ENCODE measurements at regions not wholly inside any gene's neighbourhood (a gene's known extent, or its start where the extent isn't known, plus 50 kb on each side); places are given as distances from the start of the nearest gene placed in this dataset.
"Not testable (repeated sequence)": the region's sequence is repeated elsewhere in the genome, so short reads cannot be mapped to it uniquely, and the experiment has no call there.

DNA sequence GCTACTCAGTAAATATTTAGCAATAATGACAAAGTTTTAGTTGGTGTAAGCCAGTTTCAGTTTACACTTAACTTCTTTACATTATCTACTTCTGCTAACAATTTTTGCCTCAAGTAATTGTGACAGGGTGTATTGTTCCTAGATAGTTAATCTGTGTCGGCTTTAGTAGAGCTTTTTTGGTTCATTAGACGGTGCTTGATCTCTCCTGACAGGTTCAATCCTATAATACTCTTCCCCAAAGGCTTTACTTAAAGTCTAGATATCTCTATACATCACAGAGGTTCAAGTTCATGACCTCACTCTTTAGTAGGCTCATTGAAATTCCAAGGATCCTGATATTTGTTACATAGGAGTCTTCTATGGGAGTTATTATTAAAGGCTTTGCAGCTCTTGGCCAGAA, 365.6 kb upstream of the DPPA4 start:
- Histone ChIP-seq H3K36me3 (ENCODE audit: insufficient read depth, low read length, poor library complexity, severe bottlenecking) (no peaks in the 10 kb centered on the region), H3K27me3 (replicated peaks; ENCODE audit: insufficient read depth, low read depth, low read length, poor library complexity) (no peaks in the 10 kb centered on the region), H3K27ac (ENCODE audit: low read depth, low read length, poor library complexity, severe bottlenecking) (no peak overlapping the region), H3K4me1 (ENCODE audit: insufficient read depth, low read length, poor library complexity, severe bottlenecking) (no peaks in the 10 kb centered on the region), H3K9me3 (ENCODE audit: low read depth, low read length, poor library complexity, severe bottlenecking) (no peaks in the 10 kb centered on the region), H3K4me3 (ENCODE audit: low read depth, low read length, poor library complexity, severe bottlenecking) (no peak overlapping the region)
- no peak for DNase-seq (ENCODE audit: low spot score)
- ChIA-PET CTCF (no interaction called here), POLR2A (ENCODE audit: low non-redundant PET) (no interaction called here)
- BruUV-seq (replicated peaks), result no TSS peak
- intact Hi-C loops (cut with micrococcal nuclease; ENCODE audit: unreplicated experiment), result no loop called here
- TF ChIP-seq, protein P1, sequence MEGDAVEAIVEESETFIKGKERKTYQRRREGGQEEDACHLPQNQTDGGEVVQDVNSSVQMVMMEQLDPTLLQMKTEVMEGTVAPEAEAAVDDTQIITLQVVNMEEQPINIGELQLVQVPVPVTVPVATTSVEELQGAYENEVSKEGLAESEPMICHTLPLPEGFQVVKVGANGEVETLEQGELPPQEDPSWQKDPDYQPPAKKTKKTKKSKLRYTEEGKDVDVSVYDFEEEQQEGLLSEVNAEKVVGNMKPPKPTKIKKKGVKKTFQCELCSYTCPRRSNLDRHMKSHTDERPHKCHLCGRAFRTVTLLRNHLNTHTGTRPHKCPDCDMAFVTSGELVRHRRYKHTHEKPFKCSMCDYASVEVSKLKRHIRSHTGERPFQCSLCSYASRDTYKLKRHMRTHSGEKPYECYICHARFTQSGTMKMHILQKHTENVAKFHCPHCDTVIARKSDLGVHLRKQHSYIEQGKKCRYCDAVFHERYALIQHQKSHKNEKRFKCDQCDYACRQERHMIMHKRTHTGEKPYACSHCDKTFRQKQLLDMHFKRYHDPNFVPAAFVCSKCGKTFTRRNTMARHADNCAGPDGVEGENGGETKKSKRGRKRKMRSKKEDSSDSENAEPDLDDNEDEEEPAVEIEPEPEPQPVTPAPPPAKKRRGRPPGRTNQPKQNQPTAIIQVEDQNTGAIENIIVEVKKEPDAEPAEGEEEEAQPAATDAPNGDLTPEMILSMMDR (conservative IDR thresholded peaks at IDR 0.05; ENCODE audit: low read depth, low read length), result no peak
- no peak for TF ChIP-seq EZH2 (IDR thresholded peaks at IDR 0.05; ENCODE audit: borderline replicate concordance, low read depth, low read length, poor library complexity, severe bottlenecking)

DNA sequence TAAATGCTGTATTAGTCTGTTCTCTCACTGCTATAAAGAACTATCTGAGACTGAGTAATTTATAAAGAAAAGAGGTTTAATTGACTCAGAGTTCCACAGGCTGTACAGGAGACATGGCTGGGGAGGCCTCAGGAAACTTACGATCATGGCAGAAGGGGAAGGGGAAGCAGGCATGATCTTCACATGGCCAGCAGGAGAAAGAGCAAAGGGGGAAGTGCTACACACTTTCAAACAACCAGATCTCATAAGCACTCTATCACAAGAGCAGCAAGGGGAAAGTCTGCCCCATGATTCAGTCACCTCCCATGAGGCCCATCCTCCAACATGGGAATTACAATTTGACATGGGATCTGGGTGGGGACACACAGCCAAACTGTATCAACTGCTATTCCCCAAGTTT, 367.8 kb upstream of the DPPA4 start:
- intact Hi-C loops (cut with micrococcal nuclease; ENCODE audit: unreplicated experiment); H3K27me3 ChIP-seq (replicated peaks; ENCODE audit: insufficient read depth, low read depth, low read length, poor library complexity); H3K27ac ChIP-seq (ENCODE audit: low read depth, low read length, poor library complexity, severe bottlenecking); CTCF ChIA-PET; H3K4me1 ChIP-seq (ENCODE audit: insufficient read depth, low read length, poor library complexity, severe bottlenecking); H3K4me3 ChIP-seq (ENCODE audit: low read depth, low read length, poor library complexity, severe bottlenecking); BruUV-seq (replicated peaks); H3K36me3 ChIP-seq (ENCODE audit: insufficient read depth, low read length, poor library complexity, severe bottlenecking); H3K9me3 ChIP-seq (ENCODE audit: low read depth, low read length, poor library complexity, severe bottlenecking); POLR2A ChIA-PET (ENCODE audit: low non-redundant PET); DNase-seq (ENCODE audit: low spot score): not testable (repeated sequence)

DNA sequence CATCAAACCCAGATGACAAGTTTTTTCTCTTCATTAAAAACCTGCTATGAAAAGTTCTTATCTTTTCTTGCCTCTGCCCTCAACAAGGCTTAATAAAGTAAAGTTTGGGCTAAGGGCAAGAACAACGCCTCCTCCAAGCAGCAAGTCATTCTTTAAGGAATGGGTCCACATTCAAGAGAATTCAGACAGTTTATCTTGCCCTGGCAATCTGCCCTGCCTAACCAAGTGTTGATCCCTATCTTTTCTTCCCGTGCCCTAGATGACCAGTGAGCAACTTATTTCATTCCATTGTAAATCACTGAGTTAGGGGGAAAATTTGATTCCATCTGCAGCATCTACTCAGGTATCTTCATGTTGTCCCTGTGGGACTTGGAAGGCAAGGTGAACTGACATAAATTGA, 370.3 kb upstream of the DPPA4 start:
- intact Hi-C loops (cut with micrococcal nuclease; ENCODE audit: unreplicated experiment), result no loop called here
- Histone ChIP-seq H3K4me1 (ENCODE audit: insufficient read depth, low read length, poor library complexity, severe bottlenecking) (no peaks in the 10 kb centered on the region), H3K4me3 (ENCODE audit: low read depth, low read length, poor library complexity, severe bottlenecking) (no peak overlapping the region), H3K9me3 (ENCODE audit: low read depth, low read length, poor library complexity, severe bottlenecking) (no peaks in the 10 kb centered on the region), H3K27ac (ENCODE audit: low read depth, low read length, poor library complexity, severe bottlenecking) (no peak overlapping the region), H3K36me3 (ENCODE audit: insufficient read depth, low read length, poor library complexity, severe bottlenecking) (no peaks in the 10 kb centered on the region), H3K27me3 (replicated peaks; ENCODE audit: insufficient read depth, low read depth, low read length, poor library complexity) (no peaks in the 10 kb centered on the region)
- BruUV-seq (replicated peaks), result no TSS peak
- POLR2A ChIA-PET (ENCODE audit: low non-redundant PET), result no interaction called here
- no peak for TF ChIP-seq EZH2 (IDR thresholded peaks at IDR 0.05; ENCODE audit: borderline replicate concordance, low read depth, low read length, poor library complexity, severe bottlenecking)
- TF ChIP-seq, protein P1 (conservative IDR thresholded peaks at IDR 0.05; ENCODE audit: low read depth, low read length), result no peak
- no peak for DNase-seq (ENCODE audit: low spot score)
- CTCF ChIA-PET, result no interaction called here

DNA sequence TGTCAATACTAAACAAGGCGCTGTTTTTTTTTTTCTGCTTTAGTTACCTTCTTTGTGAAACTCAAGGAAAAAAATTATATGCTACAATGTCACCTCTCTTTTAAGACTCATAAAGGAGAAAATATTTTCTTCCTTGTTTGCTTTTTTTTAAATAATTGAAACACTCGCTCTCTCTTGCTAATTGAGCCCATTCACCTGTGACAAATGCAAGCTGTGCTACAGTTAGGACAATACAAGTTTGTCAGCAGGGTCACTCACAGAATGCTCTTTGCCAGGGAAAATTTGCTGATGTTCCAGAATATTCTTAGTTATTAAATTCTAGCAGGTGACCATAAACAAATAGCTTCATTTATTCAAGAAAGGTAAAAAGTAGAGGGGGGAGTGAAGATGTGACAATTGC, 375.9 kb upstream of the DPPA4 start:
- no peak overlapping the region for H3K27ac ChIP-seq (ENCODE audit: low read depth, low read length, poor library complexity, severe bottlenecking)
- intact Hi-C loops (cut with micrococcal nuclease; ENCODE audit: unreplicated experiment), result loop anchor here (2.0 kb wide), 1 partner anchor 36 kb away; no protein-coding TSS in a partner anchor
- H3K4me1 ChIP-seq (ENCODE audit: insufficient read depth, low read length, poor library complexity, severe bottlenecking), result no peaks in the 10 kb centered on the region
- BruUV-seq (replicated peaks), result no TSS peak
- no peaks in the 10 kb centered on the region for H3K27me3 ChIP-seq (replicated peaks; ENCODE audit: insufficient read depth, low read depth, low read length, poor library complexity)
- ChIA-PET CTCF (no interaction called here), POLR2A (ENCODE audit: low non-redundant PET) (no interaction called here)
- DNase-seq (ENCODE audit: low spot score), result no peak
- TF ChIP-seq, protein P1 (conservative IDR thresholded peaks at IDR 0.05; ENCODE audit: low read depth, low read length), result no peak
- TF ChIP-seq EZH2 (IDR thresholded peaks at IDR 0.05; ENCODE audit: borderline replicate concordance, low read depth, low read length, poor library complexity, severe bottlenecking), result no peak
- H3K9me3 ChIP-seq (ENCODE audit: low read depth, low read length, poor library complexity, severe bottlenecking), result no peaks in the 10 kb centered on the region
- H3K4me3 ChIP-seq (ENCODE audit: low read depth, low read length, poor library complexity, severe bottlenecking), result no peak overlapping the region
- H3K36me3 ChIP-seq (ENCODE audit: insufficient read depth, low read length, poor library complexity, severe bottlenecking), result no peaks in the 10 kb centered on the region

Measured in A673 (cell line).